ENCODE measurements at regions not wholly inside any gene's neighbourhood (a gene's known extent, or its start where the extent isn't known, plus 50 kb on each side); places are given as distances from the start of the nearest gene placed in this dataset.

- TF ChIP-seq CTCF (IDR thresholded peaks at IDR 0.05) (no peak), POLR2A (IDR thresholded peaks at IDR 0.05) (no peak)
These were observed 172.9 kb upstream of the PRICKLE1 start for GRCh38 chr12:42762395-42762925.
